ENCODE measurements at regions not wholly inside any gene's neighbourhood (a gene's known extent, or its start where the extent isn't known, plus 50 kb on each side); places are given as distances from the start of the nearest gene placed in this dataset.

GRCh38 chrX:28085653-28086052 is 104.4 kb upstream of the DCAF8L1 start:
- TF ChIP-seq, protein P1, sequence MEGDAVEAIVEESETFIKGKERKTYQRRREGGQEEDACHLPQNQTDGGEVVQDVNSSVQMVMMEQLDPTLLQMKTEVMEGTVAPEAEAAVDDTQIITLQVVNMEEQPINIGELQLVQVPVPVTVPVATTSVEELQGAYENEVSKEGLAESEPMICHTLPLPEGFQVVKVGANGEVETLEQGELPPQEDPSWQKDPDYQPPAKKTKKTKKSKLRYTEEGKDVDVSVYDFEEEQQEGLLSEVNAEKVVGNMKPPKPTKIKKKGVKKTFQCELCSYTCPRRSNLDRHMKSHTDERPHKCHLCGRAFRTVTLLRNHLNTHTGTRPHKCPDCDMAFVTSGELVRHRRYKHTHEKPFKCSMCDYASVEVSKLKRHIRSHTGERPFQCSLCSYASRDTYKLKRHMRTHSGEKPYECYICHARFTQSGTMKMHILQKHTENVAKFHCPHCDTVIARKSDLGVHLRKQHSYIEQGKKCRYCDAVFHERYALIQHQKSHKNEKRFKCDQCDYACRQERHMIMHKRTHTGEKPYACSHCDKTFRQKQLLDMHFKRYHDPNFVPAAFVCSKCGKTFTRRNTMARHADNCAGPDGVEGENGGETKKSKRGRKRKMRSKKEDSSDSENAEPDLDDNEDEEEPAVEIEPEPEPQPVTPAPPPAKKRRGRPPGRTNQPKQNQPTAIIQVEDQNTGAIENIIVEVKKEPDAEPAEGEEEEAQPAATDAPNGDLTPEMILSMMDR (IDR thresholded peaks at IDR 0.05; ENCODE audit: low read depth, low read length): no peak
- no peak overlapping the region for H3K4me3 ChIP-seq (ENCODE audit: low read depth, low read length)
- no peaks in the 10 kb centered on the region for H3K27me3 ChIP-seq (ENCODE audit: insufficient read depth, low read depth, severe bottlenecking)
- DNase-seq: no peak
- H3K27ac ChIP-seq: no peak overlapping the region
- H3K36me3 ChIP-seq: no peaks in the 10 kb centered on the region
- no peaks in the 10 kb centered on the region for H3K9me3 ChIP-seq (ENCODE audit: severe bottlenecking)

- Histone ChIP-seq H3K27me3 (ENCODE audit: insufficient read depth, low read depth, severe bottlenecking) (no peaks in the 10 kb centered on the region), H3K9me3 (ENCODE audit: severe bottlenecking) (no peaks in the 10 kb centered on the region), H3K36me3 (no peaks in the 10 kb centered on the region), H3K4me3 (ENCODE audit: low read depth, low read length) (no peak overlapping the region), H3K27ac (no peak overlapping the region)
- no peak for DNase-seq
- TF ChIP-seq, protein P1 (IDR thresholded peaks at IDR 0.05; ENCODE audit: low read depth, low read length): no peak
These were observed 77.7 kb upstream of the DCAF8L1 start for GRCh38 chrX:28058901-28059300.

DNA sequence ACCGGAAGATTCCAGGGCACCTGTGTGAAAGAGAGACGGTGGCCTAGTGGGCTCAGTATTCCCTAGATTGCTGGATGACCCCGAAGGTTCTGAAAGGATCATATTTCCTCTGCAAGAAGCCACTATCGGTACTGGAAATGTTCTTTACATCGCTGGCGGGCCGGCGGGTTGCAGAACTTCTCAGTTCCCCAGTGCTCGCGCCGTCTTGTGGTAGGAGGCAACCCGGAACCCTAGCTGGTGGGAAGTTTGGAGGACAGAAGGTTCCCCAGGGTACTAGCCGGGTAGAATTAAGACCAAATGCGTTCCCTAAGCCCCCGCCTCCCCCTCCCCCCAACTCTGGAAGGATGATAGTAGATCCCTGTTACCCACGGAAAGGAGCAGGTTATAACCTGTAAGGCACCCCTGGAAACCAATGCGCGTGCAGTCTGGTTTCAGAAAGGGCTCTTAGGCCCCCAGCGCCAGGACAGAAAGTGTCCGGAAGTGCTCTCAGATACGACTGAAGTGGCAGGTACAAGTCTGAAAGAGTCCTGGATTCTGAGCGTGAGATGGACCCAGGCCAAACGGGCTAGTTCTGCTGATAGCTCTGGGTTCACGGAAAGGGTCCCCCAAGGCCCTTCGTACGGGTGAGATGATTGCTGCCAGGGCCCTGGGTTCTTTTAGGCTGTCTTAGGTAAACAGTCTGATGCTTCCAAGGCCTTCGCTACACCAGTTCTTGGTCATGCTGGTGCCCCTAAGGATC is 61.7 kb upstream of the DCAF8L1 start:
- Histone ChIP-seq H3K27ac (no peak overlapping the region), H3K36me3 (no peaks in the 10 kb centered on the region), H3K9me3 (ENCODE audit: severe bottlenecking) (no peaks in the 10 kb centered on the region), H3K27me3 (ENCODE audit: insufficient read depth, low read depth, severe bottlenecking) (peaks cover 9% of the 10 kb centered on the region), H3K4me3 (ENCODE audit: low read depth, low read length) (no peak overlapping the region)
- TF ChIP-seq, protein P1 (IDR thresholded peaks at IDR 0.05; ENCODE audit: low read depth, low read length): no peak
- no peak for DNase-seq

DNA sequence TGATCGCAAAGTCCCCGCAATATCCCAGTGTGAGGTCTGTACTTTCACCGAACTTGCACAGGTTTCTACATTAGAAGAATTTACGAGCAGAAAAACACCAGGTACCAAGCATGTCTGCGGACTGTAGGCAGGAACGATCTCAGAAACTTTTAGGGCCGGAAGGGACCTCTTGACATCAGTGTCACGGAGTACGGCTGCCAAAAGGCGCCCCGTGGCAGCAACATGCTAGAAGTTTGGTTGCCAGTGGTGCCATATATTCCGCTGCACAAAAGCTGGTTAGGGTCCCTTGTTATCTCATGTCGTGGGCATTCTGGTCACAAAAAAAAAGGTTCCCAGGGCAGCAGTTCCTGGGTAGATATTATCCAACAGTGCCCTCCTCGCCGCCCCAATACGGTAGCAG is 61.0 kb upstream of the DCAF8L1 start:
- Histone ChIP-seq H3K27me3 (ENCODE audit: insufficient read depth, low read depth, severe bottlenecking) (peaks cover 9% of the 10 kb centered on the region), H3K27ac (no peak overlapping the region), H3K4me3 (ENCODE audit: low read depth, low read length) (no peak overlapping the region), H3K36me3 (no peaks in the 10 kb centered on the region), H3K9me3 (ENCODE audit: severe bottlenecking) (no peaks in the 10 kb centered on the region)
- TF ChIP-seq, protein P1 (IDR thresholded peaks at IDR 0.05; ENCODE audit: low read depth, low read length): no peak
- DNase-seq: no peak

DNA sequence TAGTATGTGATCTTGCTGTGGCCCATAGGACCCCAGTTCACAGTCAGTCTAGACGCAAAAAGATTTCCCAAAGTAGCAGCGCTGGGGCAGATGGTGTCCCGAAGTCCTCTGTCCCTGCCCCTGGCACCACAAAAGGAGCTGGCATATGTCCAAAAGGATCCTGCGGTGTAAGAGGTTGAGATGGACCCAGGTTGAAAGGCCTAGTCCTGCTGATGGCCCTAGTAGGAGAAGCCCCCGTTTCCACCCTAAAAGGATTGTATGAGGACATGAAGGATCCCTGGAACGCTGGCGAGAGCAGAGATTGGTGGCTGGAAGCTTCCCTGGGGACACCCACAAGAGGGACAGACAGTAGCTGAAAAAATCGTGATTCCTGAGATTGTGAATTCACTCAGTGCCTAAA is 58.0 kb upstream of the DCAF8L1 start:
- H3K9me3 ChIP-seq (ENCODE audit: severe bottlenecking): no peaks in the 10 kb centered on the region
- H3K27me3 ChIP-seq (ENCODE audit: insufficient read depth, low read depth, severe bottlenecking): peaks cover 6% of the 10 kb centered on the region
- no peak overlapping the region for H3K27ac ChIP-seq
- no peak overlapping the region for H3K4me3 ChIP-seq (ENCODE audit: low read depth, low read length)
- no peak for DNase-seq
- no peaks in the 10 kb centered on the region for H3K36me3 ChIP-seq
- TF ChIP-seq, protein P1 (IDR thresholded peaks at IDR 0.05; ENCODE audit: low read depth, low read length): no peak

All from WERI-Rb-1 (cell line).